IPS DF 4.7 (cell line): ENCODE measurements at regions not wholly inside any gene's neighbourhood (a gene's known extent, or its start where the extent isn't known, plus 50 kb on each side); places are given as distances from the start of the nearest gene placed in this dataset.

Experiments
- DNase-seq: peaks from one replicate; pipeline ENCODE4 v3.0.0-alpha.2; 2013; ENCODE audit warnings: low spot score; ENCODE audit errors: extremely low read depth

DNA sequence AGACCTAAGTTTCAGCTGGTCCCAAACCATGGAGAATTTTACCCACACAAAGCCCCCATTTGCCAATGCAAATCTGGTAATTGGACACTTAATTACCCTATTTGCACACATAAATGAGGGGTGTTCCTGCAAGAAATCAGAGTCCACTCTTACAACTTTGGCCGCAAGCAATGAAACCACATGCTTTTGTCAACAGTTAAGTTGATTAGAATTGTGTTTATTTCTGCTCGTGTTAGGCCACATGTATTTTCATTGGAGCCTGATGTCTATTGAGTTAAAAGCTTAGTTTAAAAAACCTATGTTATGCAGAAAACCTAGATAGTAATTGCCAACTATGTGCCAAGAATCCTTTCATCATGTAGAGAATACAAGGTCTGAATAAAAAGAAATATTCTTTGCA, 153.8 kb upstream of the CMC1 start:
- DNase-seq: no peak

DNA sequence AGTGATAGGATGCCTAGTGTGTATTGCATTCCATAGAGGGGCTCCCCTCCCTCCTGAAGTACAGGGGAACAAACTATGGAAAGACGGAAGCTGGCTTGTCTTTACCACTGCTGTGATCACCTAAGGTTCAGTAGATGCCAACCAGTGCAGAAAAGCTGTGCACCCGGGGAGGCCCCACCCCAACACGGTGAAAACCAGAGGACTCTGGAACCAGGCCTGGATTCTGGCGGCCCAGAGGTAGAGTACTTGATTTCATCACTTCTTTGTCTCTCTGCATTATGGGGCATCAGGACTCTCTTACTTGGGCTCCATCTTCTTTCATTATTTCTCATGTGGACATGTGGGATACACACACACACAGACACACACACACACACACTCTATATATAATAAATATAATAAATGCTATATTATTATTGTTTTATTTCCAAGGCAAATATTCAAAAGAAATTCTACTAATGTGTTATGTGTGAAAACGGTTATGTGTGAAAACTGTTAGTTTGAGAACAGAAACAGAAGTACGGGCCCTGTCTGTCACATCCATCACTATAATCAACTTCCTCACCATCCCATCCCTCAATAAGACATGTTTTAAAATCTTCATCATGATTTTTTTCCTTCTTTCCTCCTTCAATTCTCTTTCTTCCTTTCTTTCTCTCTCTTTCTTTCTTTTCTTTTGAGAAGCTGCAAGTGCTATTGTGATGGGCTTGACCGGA, 152.4 kb upstream of the CMC1 start:
- no peak for DNase-seq

DNA sequence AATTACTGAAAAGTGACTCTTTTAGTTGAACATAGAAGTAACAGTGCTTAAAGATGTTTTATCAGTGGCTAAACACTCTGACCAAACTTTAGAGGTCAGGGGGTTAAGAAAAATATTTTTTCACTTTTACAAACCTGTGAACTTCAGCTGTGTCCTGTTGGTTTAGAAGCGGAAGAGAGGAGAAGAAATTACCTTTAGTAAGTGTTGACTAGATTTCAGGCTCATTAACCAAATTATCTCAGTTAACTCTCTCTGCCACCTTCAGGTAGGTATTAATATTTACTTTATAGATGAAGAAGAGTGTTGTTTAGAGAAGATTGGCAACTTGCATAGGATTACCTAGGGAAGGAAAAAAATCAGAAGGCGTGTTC, 151.9 kb upstream of the CMC1 start:
- no peak for DNase-seq

DNA sequence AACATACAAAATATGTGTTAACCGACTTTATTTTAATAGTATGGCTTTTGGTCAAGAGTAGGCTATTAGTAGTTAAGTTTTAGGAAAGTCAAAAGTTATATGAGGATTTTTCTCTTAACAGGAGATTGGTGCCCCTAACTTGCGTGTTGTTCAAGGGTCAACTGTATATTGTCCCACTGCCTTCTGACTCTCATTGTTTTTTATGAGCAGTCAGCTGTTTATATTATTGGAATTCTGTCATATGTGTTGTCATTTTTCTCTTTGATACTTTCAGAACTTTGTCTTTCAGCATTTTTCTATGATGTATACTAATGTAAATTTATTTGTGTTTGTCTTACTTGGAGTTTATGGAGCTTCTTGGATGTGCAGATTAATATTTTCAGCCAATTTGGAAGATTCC, 142.1 kb upstream of the CMC1 start:
- no peak for DNase-seq

DNA sequence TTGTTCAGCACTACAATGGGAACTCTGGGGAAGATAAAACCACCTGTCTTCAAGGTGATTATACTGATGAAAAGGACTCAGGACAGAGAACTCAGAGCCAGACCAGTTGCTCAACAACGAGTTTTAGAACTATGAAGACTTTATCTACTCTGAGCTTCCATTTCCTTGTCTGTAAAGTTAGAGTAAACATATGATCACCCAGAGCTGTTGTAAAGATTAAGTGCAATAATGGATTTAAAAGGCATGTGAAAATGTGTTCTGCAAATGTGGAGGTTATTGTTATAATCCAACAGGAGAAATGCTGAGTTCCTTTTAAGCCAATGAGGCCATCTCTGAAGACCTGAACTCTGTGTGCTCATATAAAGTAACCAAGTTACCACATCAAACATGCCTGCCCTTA, 139.7 kb upstream of the CMC1 start:
- no peak for DNase-seq

DNA sequence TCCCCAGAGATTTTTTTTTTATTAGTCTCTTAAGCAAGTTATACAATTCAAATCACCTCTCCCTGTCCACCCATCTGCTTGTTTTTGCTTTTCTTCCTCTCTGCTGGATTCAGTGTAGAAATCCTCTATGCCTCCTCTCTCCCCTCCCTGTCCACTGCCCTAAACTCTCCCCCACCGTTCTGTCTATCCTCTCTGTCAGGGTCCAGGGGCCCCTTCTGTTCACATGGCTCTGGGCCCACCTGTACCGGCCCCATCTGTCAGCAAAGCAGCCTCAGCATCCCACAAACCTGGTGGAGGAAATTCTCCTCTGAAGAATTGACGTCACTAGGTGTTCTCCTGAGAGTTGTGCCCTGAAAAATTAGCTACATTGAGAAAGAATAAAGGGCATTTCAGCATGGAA, 137.6 kb upstream of the CMC1 start:
- no peak for DNase-seq

DNA sequence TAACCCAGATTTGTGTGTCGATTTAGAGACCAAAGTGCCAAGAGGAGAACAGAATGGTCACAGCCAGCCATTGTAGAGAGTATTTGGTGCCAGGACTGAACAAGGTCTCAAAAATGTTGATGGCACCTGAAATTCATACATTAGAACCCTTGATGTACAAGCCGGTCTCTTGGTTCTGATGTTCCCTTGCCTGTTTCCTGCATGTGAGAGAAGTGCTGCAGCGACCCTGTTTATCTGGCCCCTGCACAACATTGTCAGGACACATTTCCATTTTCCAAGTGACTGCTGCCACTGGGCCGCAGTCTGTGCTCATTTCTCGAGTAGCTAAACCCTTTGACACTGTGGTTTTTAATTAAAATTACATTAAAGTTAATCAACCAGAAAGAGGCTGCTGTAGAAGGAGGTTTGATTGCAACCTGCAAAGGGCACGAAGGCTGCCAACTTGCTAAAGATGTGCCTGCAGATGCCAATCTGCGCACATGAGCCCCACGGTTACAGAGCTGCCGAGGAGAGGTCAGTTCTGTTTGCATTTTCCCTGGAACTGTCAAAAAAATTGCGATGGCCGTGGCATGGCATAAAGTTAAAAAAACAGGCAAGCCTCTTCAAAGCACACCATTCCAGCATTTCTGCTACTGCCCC, 136.4 kb upstream of the CMC1 start:
- DNase-seq: no peak

DNA sequence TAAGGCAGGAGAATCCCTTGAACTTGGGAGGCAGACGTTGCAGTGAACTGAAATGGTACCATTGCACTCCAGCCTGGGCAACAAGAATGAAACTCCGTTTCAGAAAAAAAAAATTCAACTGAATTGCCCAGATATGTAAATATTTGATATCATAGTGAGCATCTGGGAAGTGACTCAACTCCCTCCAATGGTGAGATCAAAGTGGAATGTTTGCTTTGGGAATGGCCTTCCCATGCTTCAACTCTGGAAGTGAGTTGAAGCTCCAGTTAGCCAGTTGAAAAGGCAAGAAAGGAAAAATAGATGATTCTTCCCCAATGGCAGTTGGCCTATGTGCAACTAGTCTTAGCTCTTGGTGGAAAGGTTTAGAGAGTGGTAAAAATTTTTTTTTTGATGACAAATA, 131.6 kb upstream of the CMC1 start:
- no peak for DNase-seq

DNA sequence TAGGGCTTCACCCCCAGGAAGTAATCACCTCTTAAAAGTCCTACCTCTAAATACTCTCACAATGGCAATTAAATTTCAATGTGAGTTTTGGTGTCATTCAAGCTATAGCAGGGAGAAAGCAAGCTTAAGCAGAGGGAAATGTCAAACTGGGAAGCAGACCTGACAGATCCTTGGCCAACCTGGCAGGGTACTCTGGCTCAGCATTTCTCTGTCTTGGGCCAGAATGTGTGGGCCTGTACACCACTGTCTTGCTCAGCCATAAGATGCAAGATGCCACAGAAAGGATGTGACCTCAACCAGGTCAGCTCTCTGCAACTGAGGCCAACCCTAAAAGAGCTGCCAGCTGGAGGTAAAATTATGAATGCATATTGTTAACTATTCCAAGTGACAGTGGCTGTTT, 130.6 kb upstream of the CMC1 start:
- DNase-seq: no peak

DNA sequence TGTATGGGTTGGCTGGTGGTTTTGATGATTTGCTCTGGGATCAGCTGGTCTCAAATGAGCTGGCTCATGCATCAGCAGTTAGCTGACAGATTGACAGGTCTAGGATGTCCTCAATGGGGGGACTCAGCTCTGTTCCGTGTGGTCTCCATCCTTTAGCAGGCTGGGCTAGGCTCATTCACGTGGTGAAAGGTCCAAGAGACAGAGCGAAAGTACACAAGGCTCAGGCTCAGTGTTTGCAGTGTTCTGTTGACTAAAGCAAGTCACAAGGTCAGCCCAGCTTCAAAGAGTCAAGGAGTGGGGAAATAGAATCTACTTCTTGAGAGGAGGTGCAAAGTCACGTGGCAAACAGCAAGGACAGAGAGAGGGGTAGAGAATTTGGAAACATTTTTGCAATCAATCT, 126.5 kb upstream of the CMC1 start:
- DNase-seq: no peak

DNA sequence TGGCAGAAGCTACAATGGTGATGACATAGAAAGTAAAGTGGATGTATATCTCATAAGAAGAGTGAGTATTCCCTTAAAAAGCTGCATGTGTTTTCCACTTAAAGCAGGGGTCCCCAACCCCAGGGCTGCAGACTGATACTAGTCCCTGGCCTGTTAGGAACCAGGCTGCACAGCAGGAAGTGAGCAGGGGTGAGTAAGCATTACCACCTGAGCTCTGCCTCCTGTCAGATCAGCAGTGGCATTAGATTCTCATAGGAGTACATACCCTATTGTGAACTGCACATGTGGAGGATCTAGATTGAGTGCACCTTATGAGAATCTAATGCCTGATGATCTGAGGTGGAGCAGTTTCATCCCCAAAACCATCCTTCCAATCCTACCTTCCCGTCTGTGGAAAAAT, 126.1 kb upstream of the CMC1 start:
- DNase-seq: no peak

DNA sequence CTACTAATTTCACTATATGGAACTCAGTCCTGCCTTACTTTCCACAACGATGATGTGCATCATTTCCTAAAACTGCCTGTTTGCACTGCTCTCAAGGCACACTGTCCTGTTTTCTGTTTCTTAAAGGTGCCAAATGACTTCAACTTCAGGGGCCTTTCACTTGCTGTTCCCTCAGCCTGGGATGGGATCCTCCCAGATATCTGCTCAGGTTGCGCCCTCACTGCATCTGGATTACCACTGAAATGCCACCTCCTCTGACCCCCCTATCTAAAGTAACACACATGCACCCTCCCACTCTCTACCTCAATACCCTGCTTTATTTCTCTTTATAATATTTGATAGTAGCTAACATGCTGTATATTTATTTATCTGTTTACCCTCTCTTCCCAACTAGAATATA, 123.8 kb upstream of the CMC1 start:
- peak; percentile 16 for DNase-seq

DNA sequence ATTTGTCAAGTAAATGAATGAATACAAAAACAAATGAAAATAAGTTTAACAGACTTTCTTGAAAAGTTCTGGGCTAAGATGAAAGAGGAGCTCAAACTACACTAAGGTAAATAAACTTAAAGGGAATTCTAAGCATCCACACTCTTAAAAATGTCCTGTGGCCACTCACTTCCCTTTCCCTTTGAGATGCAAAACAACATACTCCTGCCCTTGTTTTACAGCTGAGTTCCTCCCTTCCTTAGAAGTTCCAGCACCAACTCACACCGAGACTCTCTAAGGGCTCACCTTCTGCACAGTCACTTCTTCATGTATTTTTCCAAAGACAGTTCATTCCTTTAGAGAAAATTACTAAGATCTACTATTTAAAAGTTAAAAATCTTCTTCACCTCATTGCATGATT, 123.3 kb upstream of the CMC1 start:
- DNase-seq: peak; percentile 33

DNA sequence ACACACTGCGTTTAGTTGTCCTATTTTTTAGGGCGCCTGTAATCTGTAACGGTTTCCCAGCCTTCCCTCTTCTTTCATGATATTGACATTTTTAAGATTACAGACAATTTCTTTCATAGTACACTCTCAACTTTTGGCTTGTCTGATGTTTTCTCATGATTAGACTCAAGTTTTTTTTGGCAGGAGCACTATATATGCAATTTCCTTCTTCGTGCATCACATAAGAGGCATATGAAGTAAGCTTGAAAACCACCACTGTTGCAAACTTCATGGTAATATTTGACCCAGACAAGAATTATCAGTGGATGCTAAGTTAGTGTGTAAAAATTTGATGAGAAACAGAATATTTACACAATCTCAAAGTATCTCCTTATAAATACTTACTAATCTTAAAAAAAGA, 119.2 kb upstream of the CMC1 start:
- no peak for DNase-seq

DNA sequence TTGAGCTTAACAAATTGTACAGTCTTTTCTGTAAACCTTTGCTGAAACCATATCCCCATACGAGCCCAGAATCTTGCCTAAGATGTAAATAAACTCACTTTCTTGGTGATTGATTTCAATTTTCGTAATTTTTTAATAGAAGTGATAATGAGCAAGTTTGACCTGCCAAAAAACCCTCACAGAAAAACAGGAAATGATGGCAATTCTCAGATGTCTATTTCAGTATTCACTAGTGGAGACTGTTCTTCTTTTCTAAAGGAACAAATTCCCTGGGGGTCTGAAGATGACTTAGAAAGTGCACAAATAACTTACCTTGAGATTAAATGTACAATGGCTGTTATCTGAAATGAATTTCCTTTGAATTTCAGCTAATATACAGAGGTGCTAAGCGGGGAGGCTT, 116.5 kb upstream of the CMC1 start:
- no peak for DNase-seq

DNA sequence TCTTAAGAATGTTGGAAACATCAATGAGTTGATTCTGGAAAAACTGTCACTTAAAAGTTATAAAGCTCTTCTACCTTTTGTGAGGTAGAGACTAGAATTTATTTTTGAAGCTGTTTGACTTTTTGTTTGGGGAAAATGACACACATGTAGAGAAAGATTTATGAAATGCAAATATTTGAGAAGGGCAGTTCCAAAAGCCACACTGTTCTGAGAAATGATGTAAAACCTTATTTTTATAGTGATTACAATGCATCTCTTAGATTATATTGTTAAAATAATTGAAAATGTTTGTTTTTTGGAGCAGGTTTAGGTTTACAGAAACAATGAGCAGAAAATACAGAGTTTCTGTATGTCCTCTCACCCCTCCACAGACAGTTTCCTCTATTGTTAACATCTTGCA, 116.1 kb upstream of the CMC1 start:
- DNase-seq: no peak

DNA sequence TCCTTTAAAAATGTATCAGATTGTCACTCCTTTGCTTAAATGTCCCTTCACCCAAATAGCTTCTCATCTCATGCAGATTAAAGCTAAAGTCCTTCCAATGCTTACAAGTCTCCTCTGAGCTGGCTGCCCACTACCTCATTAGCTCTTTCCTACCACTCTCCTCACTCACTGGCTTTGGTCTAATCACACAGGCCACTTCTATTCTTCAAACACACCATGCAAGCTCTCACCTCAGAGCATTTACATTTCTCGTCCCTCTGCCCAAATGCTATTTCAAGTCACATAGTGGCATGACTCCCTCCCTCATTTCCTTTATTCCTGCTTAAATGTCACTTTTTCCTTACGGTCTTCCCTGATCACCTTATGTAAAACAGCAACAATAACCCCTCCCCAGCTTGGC, 110.6 kb upstream of the CMC1 start:
- no peak for DNase-seq

DNA sequence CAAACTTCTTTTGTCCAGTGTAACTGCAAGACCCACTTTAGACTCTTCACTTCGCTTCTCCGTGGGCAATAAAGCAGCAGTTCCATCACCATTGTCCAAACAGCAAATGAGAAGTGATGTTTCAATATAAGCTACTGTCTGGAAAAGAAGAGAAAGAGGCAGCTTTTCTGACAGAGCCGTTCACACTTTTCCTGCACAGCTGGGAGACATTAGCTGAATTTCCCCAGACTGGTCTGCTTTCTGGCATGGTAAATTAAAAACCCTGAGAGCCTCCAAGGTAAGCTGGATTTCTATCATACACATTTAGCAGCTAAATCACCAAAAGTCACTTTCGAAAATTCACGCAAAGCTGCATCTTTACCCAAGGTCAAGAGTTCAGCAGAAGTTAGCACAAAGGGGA, 108.5 kb upstream of the CMC1 start:
- no peak for DNase-seq

DNA sequence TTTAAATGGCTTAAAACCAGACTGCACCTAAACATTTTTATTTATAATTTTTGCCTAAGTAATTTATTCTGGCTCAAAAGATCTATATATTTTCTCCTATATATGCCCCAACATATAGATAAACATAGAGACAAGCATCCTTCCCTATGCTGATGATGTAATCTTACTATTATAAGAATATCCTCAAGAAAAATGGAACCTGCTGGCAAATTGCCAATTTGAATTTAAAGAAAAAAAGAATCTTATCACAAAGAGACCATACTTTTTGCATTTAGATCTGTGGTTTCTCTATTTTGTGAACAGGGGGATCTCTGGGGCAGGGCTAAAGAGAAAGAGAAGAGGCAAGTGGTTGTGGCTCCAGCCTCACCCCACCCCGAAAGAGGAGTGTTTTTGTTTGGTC, 107.2 kb upstream of the CMC1 start:
- DNase-seq: no peak

DNA sequence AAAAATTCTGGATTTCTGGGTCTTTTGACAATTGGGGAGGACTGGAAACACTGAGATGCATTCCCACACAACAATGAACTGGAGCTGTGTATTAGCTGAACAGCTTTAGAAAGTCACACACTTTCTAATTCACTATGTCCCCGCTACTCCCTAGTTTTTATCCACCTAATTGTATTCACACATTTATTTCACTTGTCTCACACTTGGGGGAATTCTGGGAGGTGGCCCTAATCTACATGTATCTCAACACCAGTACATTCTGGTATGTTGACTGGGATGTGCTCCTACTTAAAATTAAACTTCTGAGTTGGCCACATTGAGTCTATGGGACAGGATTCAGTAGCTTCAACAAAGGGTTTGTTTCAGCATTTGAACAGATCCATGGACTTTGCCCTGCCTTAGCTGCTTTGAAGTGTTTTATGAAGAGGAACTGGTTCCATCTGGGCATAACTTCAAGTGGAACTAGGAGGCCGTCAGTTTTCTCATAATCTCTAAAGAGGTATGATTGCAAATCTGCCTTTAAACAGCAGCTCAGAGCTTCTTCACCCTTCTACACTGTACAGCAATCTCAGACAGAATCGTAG, 106.5 kb upstream of the CMC1 start:
- no peak for DNase-seq

DNA sequence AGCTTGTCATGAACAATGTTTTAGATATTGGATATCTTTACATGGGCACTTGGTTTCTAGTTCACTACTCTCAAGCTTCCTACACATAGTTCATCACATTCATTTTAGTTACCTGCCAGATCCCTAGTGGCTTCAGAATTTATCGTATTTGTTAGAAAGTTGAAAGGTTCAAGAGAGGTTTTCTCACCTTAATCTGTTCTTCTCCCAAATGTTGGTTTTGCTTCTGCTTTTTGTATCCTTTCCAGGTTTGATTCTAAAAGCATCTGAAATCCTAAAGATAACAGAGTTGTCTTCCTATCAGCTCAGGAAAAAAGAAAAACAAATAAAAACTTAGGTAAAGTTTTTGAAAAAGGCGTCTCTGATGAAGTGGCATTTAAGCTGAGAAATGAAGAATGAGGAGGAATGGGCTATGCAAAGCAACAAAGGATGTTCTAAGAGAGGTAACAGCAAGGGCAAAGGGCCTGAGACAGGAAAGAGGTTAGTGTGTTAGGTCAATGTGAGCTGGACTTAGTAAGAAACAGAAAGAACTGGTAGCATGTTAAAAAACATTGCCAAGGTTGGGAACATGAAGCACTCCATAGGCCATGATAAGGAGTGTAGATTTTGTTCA, 104.7 kb upstream of the CMC1 start:
- no peak for DNase-seq

DNA sequence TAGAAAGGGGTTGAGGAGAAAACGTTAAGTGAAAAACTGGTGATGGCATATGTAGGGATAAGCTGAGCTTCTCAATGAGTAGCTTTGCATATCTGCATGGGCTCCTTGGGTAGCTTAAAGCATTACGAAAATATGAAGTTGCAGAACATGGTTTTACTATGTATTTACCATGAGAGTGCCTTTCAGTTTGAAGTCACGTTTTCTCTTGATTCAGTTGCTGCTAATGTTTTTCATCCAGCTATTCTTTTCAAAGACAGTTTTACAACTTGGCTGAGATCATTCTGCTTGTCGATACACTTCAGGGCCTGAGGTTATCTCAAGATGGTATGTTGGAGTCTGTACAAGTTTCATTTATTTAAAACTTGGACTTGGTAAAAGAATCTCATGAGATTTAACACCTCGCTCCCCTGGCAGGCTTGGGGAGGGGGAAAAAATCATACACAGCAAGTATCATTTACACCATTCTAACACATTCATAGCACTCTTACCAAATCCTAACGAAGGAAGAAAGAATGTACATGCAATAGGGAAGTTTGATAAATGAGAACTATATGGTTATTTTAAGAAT, 103.3 kb upstream of the CMC1 start:
- DNase-seq: no peak

DNA sequence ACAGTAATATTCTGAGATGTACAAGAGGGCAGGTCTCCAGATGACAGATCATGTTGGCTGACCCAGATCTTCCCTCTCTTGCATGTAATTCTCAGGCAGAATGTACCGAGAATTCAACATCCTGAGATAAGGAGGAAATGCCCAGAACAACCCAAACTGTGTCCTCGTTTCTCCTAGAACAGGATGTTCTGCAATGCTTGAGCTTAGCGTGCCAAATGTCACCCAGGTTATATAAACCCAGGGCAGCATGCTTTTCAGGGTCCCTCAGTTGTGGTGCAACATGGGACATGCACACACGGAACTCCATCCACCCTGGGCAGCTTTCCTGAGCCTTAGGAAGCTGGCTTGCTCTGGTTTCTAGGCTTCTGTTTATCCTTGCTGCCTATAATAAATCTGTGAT, 102.1 kb upstream of the CMC1 start:
- no peak for DNase-seq
